Skeletal muscle cell (primary cell): ENCODE measurements at regions not wholly inside any gene's neighbourhood (a gene's known extent, or its start where the extent isn't known, plus 50 kb on each side); places are given as distances from the start of the nearest gene placed in this dataset.

Experiments
- DNase-seq: peaks from one replicate; pipeline ENCODE4 v3.0.0-alpha.2; 2010; ENCODE audit warnings: low read depth
- H3K4me3 ChIP-seq: 2 replicates; pipeline ENCODE4 v1.5.1; 2011; ENCODE audit warnings: low read depth, mild to moderate bottlenecking, control low read depth, low read length, moderate library complexity

DNA sequence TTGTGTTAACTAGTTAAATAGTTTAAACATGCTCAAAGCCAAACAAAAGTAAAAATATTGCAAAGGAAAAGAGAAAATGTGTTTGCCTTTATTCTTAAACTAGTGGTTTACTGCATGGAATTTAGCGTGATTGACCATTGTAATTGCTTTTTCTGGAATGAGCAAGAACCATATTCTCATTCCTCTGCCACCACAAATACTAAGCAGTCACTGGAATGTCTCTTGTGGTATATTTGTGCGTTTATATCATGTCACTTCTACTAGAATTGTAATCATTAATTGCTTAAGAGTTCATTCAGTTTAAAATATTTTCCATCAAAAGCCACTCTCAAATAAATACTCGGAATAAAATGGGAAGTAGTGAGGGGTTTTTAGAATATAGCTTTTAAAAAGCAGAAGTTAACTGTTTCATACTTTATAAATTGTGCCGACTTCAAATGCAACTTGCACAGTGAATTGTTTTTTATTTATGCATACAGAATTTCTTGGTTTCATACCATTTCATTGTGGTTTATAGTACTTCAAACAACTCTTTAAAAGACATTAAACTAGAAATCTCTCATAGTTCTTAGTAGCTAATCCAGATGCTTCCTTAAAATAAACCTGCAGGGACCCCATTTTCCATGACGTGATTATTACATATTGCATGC lies 288.1 kb downstream of the EPHA4 start:
- DNase-seq: no peak
- H3K4me3 ChIP-seq: no peak overlapping the region

DNA sequence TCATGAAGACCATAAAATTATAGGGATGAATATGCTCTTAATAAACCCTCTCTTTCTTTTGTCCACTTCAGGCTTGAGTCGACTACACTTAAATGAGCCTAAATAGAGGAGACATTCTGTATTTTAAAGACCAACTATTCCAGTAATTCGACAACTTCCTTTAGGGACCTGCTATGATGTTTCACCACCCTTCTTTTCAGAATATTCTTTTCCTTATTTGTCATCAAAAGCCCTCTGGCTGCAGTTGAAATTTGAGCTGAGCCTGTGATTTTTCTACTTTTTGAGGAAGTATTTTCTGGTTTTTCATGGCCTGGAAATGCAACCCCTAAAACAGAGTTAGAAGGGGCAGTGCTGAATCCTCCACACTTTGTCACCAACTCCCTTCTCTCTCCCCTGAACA lies 287.0 kb downstream of the EPHA4 start:
- DNase-seq: no peak
- no peak overlapping the region for H3K4me3 ChIP-seq

DNA sequence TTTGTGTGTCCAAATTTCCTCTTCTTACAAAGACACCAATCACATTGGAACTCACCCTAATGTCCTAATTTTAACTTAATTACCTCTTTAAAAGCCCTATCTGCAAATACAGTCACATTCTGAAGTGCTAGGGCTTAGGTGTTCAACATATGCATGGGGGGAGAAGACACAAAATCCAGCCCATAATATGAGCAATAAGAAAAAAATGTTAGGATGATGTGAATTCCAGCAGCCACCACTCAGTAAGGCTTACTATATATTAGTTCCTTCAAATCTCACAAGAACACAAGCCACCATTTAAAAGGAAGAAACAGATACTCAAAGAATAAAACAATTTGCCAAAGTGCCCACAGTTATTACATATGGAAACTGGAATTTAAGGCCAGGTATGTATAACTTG lies 285.7 kb downstream of the EPHA4 start:
- DNase-seq: no peak

DNA sequence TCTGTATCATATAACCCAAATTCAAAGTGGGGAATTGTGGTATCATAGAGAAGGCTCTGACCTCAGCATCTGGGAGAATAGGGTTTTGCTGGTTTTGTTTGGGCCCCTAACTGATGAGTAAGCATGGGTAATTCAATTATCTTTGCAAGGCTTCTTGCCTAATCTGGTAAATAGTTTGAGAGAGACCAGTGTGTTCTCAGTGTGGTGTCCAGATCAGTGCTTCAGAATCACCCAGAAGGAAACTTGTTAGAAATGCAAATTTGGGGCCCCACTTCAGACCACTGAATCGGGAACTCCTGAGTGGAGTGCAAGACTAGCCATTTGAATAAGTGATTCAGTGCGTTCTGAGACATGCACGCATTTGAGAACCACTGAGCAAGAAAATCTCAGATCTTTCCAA lies 282.7 kb downstream of the EPHA4 start:
- DNase-seq: no peak

More for the DNA sequence above, 285.7 kb downstream of the EPHA4 start:
- no peak overlapping the region for H3K4me3 ChIP-seq

DNA sequence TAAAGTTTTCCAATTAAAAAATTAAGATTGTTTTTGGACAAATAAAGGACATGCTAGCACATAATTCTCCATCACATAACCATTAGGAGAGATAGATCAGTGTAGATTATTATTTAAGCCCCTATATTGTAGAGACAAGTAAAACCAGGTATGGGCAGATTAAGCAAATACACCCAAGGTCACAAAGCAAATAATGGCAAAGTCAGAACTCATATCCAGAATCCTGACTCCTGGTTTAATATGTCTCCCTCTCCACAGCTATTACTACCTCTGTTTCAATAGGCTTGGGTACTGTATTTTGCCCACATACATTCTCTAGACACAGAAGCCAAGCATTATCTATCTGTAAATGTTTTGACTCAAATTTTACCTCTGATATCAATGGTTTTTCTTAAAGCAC lies 282.3 kb downstream of the EPHA4 start:
- DNase-seq: no peak
- no peak overlapping the region for H3K4me3 ChIP-seq

More for the DNA sequence above, 282.7 kb downstream of the EPHA4 start:
- no peak overlapping the region for H3K4me3 ChIP-seq

DNA sequence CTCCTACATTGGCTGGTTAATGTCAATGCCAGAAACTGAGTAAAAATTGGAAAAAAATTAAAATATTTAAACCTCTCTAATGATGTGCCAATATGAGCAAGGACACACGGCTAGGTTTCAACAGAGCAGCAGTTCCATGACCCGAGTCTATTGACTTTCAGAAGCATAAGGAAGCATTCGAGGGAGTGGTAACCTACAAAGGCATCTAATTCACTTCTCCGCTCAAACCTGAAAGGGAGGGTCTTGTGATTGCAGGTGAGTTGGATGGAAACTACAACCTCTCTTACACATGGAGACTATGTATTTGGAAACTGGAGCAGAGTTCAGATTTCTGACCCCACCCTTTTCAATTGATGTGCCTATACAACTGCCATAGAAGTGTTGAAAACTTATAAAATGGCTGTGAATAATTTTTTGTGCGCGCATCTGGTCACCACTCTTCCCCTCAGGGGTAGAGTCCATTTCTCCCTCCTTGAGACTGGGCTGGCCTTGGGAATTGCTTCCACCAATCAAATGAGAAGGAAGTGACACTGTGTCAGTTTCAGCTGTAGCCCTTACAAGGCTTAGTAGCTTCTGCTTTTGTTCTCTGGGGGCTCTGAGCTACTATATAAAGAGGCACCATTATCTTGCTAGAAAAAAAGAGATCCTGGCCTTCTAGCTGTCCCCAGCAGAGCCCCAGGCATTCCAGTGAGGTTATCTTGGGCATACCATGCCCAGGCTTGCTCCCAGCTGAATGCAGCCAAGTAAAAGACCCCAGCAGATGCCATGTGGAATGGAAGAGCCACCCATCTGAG lies 278.0 kb downstream of the EPHA4 start:
- no peak overlapping the region for H3K4me3 ChIP-seq
- DNase-seq: no peak

DNA sequence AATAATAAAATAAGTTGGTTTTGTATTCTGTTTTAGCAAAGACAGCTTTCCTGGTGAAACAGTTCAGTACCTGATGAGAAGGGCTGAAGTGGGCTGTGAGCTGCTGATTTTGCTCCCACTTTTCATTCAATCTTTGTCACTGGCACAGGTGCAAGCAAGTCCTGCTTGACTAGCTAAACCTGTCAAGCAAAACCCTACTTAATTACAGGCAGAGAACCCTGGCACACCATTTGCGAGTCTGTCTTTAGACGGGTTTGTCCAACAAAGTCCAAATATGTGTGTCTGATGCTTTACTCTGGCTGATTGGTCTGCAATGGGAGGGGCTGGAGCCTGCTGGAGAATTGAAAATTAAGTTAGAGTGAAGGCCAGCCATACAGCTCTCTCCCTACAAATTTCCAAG lies 267.2 kb downstream of the EPHA4 start:
- no peak for DNase-seq
- H3K4me3 ChIP-seq: no peak overlapping the region

DNA sequence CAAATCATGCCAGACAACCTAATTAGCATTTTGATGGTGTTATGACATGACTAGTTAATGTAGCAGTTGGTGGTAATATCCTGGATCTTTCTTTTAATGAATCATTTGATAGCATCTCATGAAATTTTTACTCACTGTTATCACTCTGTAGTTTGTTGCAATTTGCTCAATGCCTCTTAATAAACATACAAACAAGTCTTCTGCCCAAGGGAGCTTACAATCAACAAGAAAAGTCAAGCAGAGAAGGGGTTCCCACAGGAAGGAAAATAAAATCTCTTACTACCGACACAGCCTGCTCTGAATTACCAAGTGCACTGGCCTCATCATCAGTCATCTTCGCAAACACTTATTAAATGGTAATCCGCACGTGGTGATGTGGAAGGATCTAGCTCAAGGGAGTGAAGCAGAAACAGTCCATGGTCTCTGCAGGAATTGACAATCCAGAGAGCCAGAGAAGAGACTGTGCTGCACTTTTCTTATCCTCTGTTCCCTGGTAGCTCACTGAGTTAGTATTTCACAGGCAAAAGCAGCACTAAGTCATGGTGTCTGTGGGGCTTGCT lies 263.5 kb downstream of the EPHA4 start:
- DNase-seq: no peak
- H3K4me3 ChIP-seq: no peak overlapping the region

DNA sequence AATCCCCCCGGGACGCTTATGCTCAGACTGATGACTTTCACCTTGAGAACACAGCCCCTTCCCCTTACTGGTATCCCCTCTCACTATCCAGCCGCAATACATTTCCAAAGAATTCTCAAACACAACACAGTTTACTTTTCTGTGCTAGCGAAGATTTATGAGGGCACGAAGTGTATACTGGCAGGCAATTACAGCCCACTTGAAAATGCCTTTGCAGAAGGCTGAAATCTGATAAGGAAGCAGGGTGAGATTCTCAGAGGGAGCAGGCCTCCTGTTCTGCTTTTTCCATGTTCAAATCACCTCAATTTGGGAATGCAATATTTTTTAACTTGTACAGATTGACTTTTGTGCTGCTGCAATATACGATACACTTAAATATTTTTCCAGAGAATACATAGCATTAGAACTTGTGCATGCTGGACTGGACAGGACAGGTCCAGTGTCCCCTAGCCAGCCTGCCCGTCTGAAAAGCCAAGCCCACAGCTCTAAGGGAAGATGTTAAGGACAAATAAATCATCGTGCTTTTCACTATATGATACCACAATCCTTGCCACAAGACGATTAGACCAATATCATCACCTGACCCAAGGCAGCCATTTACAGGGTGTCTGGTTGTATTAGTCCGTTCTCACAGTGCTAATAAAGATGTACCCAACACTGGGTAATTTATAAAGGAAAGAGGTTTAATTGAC lies 262.1 kb downstream of the EPHA4 start:
- no peak overlapping the region for H3K4me3 ChIP-seq

DNA sequence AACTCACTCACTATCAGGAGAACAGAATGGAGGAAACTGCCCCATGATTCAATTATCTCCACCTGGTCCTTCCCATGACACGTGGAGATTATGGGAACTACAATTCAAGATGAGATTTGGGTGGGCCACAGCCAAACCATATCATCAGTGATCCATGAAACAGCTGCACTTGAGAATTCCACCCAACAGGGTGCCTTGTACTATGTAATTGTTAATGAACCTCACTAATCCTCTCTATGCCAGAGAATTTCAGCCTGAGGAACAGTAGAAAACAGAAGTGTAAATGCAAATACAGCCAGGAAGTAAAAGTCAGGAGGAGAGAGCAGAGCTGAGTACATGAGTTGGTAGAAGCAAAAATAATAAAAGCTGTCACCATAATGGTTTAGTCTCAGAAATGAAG lies 261.4 kb downstream of the EPHA4 start:
- DNase-seq: no peak

More for the DNA sequence above, 262.1 kb downstream of the EPHA4 start:
- DNase-seq: no peak

DNA sequence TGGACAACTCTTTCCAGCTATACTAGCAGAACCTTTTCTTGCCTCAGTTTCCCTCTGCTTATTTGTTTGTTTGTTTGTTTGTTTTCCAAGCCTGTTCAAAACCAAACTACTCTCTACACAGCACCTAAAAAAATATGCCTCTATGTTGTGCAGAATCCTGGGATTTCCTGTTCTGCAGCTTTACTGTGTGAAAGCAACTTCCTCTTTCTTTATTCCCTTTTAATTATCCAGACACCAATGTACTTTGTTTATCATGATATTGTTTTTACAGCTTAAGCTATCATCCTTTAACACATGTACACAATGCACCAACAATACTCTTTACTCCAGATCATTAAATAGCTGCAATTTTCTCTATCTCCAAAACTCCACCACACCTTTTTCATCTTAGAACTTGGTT lies 259.5 kb downstream of the EPHA4 start:
- no peak overlapping the region for H3K4me3 ChIP-seq
- no peak for DNase-seq

More for the DNA sequence above, 261.4 kb downstream of the EPHA4 start:
- no peak overlapping the region for H3K4me3 ChIP-seq

DNA sequence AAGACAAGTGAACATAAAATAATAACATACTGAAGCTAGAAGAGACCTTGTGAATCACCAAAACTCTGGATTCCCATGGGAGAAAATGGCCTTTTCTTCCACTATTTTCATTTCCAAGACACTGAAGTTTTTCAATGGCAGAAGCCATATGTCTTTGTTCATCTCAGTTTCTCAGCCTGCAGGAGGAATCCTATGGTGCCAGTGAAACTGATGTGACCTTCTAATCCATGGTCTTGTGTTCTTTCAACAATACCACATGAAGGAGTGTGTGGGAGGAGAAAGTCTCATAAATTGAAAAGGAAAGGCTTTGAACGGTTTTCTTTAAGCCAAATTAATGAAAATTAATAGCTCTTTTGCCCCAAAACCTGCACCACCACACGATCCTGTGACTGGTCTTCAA lies 257.3 kb downstream of the EPHA4 start:
- no peak overlapping the region for H3K4me3 ChIP-seq
- DNase-seq: no peak

DNA sequence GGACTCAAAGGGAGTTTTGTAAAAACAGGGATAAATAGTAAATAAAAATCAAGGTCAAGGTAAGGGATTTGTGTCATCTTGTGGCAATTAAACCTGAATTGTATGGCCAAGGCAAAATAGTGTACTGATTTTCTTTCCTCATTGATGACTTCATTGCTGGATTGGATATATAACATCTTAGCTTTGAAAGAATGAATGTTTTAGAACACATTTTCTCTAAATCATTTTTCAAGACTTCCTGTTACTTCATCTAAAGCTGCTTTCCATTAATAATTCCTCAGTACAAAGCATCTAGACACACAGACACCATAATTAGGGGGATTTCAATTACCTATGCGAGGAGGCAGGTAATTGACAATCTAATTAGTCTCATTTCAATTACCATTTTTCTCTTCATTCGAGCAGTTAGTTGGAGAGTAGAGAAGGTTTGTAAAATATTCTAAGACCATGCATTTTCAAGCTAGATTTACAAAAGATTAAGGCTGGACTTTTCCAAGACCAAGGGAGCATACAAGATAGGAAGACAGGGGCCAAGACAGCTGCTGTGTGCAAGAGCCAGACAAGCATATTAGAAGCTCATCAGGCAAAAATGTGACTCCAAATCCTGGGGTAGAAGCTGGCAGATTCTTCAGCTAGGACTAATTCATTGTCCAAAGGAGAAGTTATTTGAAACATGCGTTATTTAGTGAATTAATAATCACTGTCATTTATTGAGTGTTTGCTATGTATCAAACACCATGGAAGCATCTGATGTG lies 253.6 kb downstream of the EPHA4 start:
- H3K4me3 ChIP-seq: no peak overlapping the region
- peak; percentile 2 for DNase-seq

DNA sequence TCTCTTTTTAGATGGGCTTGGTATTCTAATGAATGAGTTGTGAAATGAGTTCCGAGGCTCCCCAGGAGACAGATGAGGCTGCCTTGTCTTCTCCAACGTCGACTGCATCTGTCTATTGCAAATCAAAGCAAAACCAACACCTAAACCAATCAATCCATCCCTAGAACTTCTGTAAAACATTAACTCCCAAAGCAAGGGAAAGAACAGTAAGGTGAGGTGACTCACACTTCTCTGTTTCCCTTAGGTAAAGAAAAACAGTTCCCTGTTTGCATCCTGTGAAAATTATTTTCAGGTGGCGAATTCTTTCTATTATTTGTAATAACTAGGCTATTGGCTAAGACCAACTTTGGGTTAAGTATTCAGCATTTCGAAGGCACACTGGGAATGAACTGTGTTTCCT lies 249.4 kb downstream of the EPHA4 start:
- DNase-seq: no peak
- no peak overlapping the region for H3K4me3 ChIP-seq

DNA sequence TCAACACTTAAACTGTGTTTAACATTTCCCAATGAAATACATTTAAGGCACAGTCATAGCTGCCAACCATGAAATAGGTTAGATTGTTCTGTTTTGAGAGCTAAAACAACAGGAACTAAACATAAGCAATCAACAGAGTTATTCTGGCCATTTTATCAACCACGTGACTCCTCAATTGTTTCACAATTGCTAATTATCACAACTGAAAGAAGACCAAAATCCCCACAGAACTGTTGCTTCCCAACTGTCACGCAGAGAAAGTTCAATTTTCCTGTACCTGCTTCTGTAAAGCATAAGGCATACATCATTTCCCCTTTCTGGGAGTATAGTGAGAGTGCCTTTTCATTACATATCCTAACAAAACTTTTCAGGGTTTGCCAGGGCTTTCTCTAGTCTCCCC lies 248.6 kb downstream of the EPHA4 start:
- no peak for DNase-seq
- H3K4me3 ChIP-seq: no peak overlapping the region

DNA sequence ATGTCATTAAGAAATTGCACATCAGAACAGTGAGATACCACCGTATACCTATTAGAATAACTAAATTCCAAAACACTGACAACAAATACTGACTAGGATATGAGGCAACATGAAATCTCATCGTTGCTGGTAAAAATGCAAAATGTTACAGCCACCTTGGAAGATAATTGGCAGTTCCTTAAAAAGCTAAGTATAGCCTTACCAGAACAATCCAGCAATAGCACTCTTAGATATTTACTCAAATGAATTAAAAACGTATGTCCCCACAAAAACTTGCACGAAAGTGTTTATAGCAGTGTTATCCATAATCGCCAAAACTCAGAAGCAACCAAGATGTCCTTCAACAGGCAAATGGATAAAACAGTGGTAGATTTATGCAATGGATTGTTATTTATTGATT lies 241.7 kb downstream of the EPHA4 start:
- no peak overlapping the region for H3K4me3 ChIP-seq
- DNase-seq: no peak

DNA sequence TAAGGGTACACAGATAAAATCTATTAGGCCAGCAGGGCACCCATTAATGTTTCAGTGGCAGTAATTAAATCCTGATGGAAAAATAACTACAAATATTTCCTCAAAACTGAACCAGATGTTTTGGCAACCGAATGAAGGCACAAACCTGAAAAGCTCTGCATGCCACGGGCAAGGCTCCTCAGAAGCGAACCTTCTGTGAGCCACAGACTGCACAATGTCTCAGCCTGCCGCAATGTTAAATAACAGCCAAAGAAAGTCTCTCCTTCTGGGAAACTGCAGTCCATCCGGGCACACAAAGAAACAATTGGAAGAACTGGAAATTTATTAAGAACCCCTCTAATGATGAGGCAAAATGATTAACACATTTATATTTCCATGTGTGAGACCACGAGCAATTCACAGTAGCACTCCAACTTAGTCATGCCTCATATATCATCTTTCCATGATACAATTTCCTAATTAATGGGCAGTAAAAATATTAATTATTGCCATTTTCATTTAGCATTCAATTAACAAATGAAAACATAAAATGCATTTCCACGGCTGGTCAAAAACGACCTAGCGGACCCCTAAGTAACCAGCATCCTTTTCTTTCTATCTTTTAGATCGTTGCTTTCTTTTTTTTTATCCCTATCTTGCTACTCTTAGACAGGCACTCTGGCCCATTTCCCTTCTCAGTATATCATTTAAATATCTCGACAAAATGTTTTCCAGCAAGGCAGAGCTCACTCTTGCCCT lies 237.5 kb downstream of the EPHA4 start:
- DNase-seq: no peak
- no peak overlapping the region for H3K4me3 ChIP-seq

DNA sequence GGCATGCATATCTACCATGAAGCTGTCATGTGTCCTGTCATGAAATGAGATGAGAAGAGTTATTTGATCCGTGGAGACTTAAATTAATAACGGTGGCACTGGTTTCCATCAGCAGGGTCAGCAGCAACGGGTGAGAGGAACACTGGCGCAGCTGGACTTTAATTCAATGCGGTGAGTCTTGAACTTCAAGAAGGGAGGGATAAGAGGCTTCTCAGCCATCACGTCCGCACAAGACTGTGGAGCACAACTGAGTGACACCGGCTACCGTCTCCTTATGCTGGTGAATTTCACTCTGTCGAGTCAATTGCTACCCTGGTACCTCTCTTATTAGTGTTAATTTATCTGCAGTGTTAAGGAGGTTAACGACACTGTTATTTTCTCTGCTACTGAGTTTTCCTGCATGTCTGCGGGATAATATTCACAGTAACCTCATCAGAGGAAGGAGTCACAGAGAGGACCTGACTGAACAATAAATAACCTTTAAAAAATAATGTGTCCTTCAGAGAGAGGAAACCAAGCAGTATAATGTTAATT lies 236.8 kb downstream of the EPHA4 start:
- DNase-seq: no peak
- no peak overlapping the region for H3K4me3 ChIP-seq

DNA sequence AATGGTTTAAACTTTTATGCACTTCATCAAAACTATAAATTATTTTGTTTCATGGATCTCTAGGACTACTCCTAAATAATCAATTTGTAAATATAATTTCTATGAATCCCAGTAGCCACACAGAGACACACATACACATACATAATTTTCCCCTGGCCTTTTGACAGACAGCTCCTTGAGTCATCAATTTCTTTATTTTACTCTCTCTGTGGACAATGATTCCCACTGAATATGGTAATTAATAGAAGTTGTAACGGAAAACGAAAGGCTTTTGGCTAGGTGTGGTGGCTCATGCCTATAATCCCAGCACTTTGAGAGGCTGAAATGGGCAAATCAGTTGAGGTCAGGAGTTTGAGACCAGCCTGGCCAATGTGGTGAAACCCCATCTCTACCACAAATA lies 235.1 kb downstream of the EPHA4 start:
- no peak for DNase-seq
- no peak overlapping the region for H3K4me3 ChIP-seq
